Trophoblast cell (in vitro differentiated cells and primary cell): ENCODE measurements at regions not wholly inside any gene's neighbourhood (a gene's known extent, or its start where the extent isn't known, plus 50 kb on each side); places are given as distances from the start of the nearest gene placed in this dataset.

Source experiments
- DNase-seq, 2 donors: peaks; one replicate each; pipeline ENCODE4 v3.0.0-alpha.2; 2016
- H2AFZ ChIP-seq: 2 replicates; pipeline ENCODE4 v1.6.1; 2013; ENCODE audit warnings: low read length, moderate library complexity, mild to moderate bottlenecking; ENCODE audit not compliant: insufficient read depth, poor library complexity
- H2AK5ac ChIP-seq: 2 replicates; pipeline ENCODE4 v1.6.1; 2013; ENCODE audit warnings: mild to moderate bottlenecking, low read length
- H2BK120ac ChIP-seq: 2 replicates; pipeline ENCODE4 v1.6.1; 2013; ENCODE audit warnings: low read length, mild to moderate bottlenecking, moderate library complexity; ENCODE audit not compliant: insufficient read depth, poor library complexity
- H2BK12ac ChIP-seq: 2 replicates; pipeline ENCODE4 v1.6.1; 2013; ENCODE audit warnings: mild to moderate bottlenecking, low read length, moderate library complexity
- H2BK5ac ChIP-seq: 2 replicates; pipeline ENCODE4 v1.6.1; 2013; ENCODE audit warnings: low read length, low read depth, moderate library complexity, mild to moderate bottlenecking; ENCODE audit not compliant: poor library complexity
- H3K14ac ChIP-seq: 2 replicates; pipeline ENCODE4 v1.6.1; 2013; ENCODE audit warnings: mild to moderate bottlenecking, low read length
- H3K18ac ChIP-seq: 2 replicates; pipeline ENCODE4 v1.6.1; 2013; ENCODE audit warnings: mild to moderate bottlenecking, low read length
- H3K23ac ChIP-seq: 2 replicates; pipeline ENCODE4 v1.6.1; 2013; ENCODE audit warnings: low read length
- H3K27ac ChIP-seq: 2 replicates; pipeline ENCODE4 v1.5.1; 2013; ENCODE audit warnings: low read depth, mild to moderate bottlenecking, inconsistent platforms, low read length, moderate library complexity
- H3K27me3 ChIP-seq: 2 replicates; pipeline ENCODE4 v1.6.1; 2013; ENCODE audit warnings: inconsistent platforms, mild to moderate bottlenecking, low read length, moderate library complexity; ENCODE audit not compliant: insufficient read depth
- H3K36me3 ChIP-seq, 2 experiments: 1 replicate in 1 of 2; 2 replicates in 1 of 2; pipeline ENCODE4 v1.6.1; 2013; ENCODE audit warnings: low read length in 2 of 2, mild to moderate bottlenecking in 2 of 2, moderate library complexity in 1 of 2; ENCODE audit not compliant: insufficient read depth in 2 of 2, control insufficient read depth in 1 of 2
- H3K4ac ChIP-seq: 2 replicates; pipeline ENCODE4 v1.6.1; 2013; ENCODE audit warnings: low read depth, mild to moderate bottlenecking, low read length, moderate library complexity
- H3K4me1 ChIP-seq, 2 experiments: 1 replicate in 1 of 2; 2 replicates in 1 of 2; pipeline ENCODE4 v1.6.1; 2013; ENCODE audit warnings: low read length in 2 of 2, mild to moderate bottlenecking in 2 of 2, moderate library complexity in 1 of 2; ENCODE audit not compliant: insufficient read depth in 2 of 2, control insufficient read depth in 1 of 2
- H3K4me2 ChIP-seq: 2 replicates; pipeline ENCODE4 v1.6.1; 2013; ENCODE audit warnings: inconsistent platforms, mild to moderate bottlenecking, low read length, moderate library complexity
- H3K4me3 ChIP-seq: 2 replicates; pipeline ENCODE4 v1.5.1; 2013; ENCODE audit warnings: mild to moderate bottlenecking, low read depth, low read length, inconsistent platforms
- H3K79me1 ChIP-seq: one replicate; pipeline ENCODE4 v1.6.1; 2013; ENCODE audit warnings: low read length
- H3K79me2 ChIP-seq: 2 replicates; pipeline ENCODE4 v1.6.1; 2013; ENCODE audit warnings: low read length, mild to moderate bottlenecking; ENCODE audit not compliant: control insufficient read depth, insufficient read depth, poor library complexity
- H3K9ac ChIP-seq: 2 replicates; pipeline ENCODE4 v1.6.1; 2013; ENCODE audit warnings: mild to moderate bottlenecking, low read length
- H3K9me3 ChIP-seq: 2 replicates; pipeline ENCODE4 v1.6.1; 2013; ENCODE audit warnings: low read depth, mild to moderate bottlenecking, control low read depth, inconsistent platforms, low read length; ENCODE audit not compliant: insufficient read depth
- H4K12ac ChIP-seq: 2 replicates; pipeline ENCODE4 v1.6.1; 2013; ENCODE audit warnings: low read depth, mild to moderate bottlenecking, low read length, moderate library complexity
- H4K8ac ChIP-seq: 2 replicates; pipeline ENCODE4 v1.6.1; 2013; ENCODE audit warnings: low read depth, mild to moderate bottlenecking, low read length, moderate library complexity
- H4K91ac ChIP-seq: one replicate; pipeline ENCODE4 v1.6.1; 2013; ENCODE audit warnings: low read depth, mild to moderate bottlenecking, low read length, moderate library complexity
- WGBS: extraction: QIAGEN DNeasy Blood & Tissue Kit; methylation state at CpG from one replicate; pipeline ENCODE4 v1.1.7; 2013; ENCODE audit warnings: missing lambda C conversion rate; ENCODE audit not compliant: insufficient read length, insufficient coverage; ENCODE audit errors: extremely low coverage; 5-methylcytosine and 5-hydroxymethylcytosine counted together

GRCh38 chr1:101298663-101299062 is 61.8 kb downstream of the S1PR1 start:
- Histone ChIP-seq H3K27ac (no peak overlapping the region), H4K91ac (no peak overlapping the region), H3K9me3 (no peaks in the 10 kb centered on the region), H2BK5ac (no peak overlapping the region), H3K18ac (no peak overlapping the region), H2AFZ (no peak overlapping the region), H3K79me2 (no peaks in the 10 kb centered on the region), H3K9ac (no peak overlapping the region), H3K36me3 (no peaks in the 10 kb centered on the region), H2AK5ac (no peak overlapping the region), H3K27me3 (no peaks in the 10 kb centered on the region), H3K4me3 (no peak overlapping the region), H2BK12ac (no peak overlapping the region), H2BK120ac (no peak overlapping the region), H4K8ac (no peak overlapping the region), H3K14ac (no peak overlapping the region), H3K4me2 (no peak overlapping the region), H3K4me1 (no peaks in the 10 kb centered on the region), H3K23ac (no peak overlapping the region), H3K79me1 (no peaks in the 10 kb centered on the region), H4K12ac (no peak overlapping the region), H3K4ac (no peak overlapping the region)
- WGBS: 100% methylated on average over 1 of the region's 3 CpGs
- no peak for DNase-seq

DNA sequence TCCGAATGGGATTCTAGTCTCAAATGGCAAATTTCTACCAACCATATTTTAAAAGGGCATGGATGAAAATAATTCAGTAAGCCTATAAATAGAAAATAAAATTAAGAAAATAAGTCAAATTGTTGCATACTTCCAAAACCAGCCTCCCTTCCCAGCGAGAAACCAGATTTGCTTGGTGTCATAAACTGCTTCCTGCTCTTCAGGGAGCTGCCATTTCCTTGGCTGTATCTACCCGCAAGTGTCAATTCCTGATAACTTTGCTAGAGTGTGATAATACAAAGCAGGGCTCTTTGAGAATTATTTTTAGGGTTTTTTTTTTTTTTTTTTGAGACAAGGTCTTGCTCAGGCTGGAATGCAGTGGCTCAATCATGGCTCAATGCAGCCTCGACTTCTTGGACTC is 62.3 kb downstream of the S1PR1 start:
- no CpG with 5 or more reads among the region's 4 CpGs for WGBS
- H3K36me3 ChIP-seq: no peaks in the 10 kb centered on the region

GRCh38 chr1:101299710-101300109 is 62.9 kb downstream of the S1PR1 start:
- H3K4me1 ChIP-seq: no peaks in the 10 kb centered on the region
- no peak overlapping the region for H2BK120ac ChIP-seq
- H3K9me3 ChIP-seq: no peaks in the 10 kb centered on the region
- no peak overlapping the region for H3K4me2 ChIP-seq
- no peak overlapping the region for H3K14ac ChIP-seq
- no peaks in the 10 kb centered on the region for H3K36me3 ChIP-seq
- H2AFZ ChIP-seq: no peak overlapping the region
- no peak overlapping the region for H3K4ac ChIP-seq
- no CpG with 5 or more reads among the region's 3 CpGs for WGBS
- no peak overlapping the region for H3K27ac ChIP-seq
- no peak overlapping the region for H4K8ac ChIP-seq
- no peak overlapping the region for H4K12ac ChIP-seq
- no peak overlapping the region for H3K23ac ChIP-seq
- no peak overlapping the region for H3K4me3 ChIP-seq
- H3K9ac ChIP-seq: no peak overlapping the region
- no peak overlapping the region for H4K91ac ChIP-seq
- H3K27me3 ChIP-seq: no peaks in the 10 kb centered on the region
- H3K18ac ChIP-seq: no peak overlapping the region
- H3K79me2 ChIP-seq: no peaks in the 10 kb centered on the region
- no peak overlapping the region for H2AK5ac ChIP-seq
- no peak overlapping the region for H2BK5ac ChIP-seq
- H2BK12ac ChIP-seq: no peak overlapping the region
- DNase-seq: no peak
- H3K79me1 ChIP-seq: no peaks in the 10 kb centered on the region

More for the DNA sequence above, 62.3 kb downstream of the S1PR1 start:
- H2AFZ ChIP-seq: no peak overlapping the region
- H3K27me3 ChIP-seq: no peaks in the 10 kb centered on the region
- no peak overlapping the region for H2BK12ac ChIP-seq
- no peak overlapping the region for H2BK5ac ChIP-seq
- no peak for DNase-seq
- no peak overlapping the region for H3K9ac ChIP-seq
- H4K91ac ChIP-seq: no peak overlapping the region
- no peak overlapping the region for H3K18ac ChIP-seq
- H3K79me2 ChIP-seq: no peaks in the 10 kb centered on the region
- H3K4me2 ChIP-seq: no peak overlapping the region
- H2BK120ac ChIP-seq: no peak overlapping the region
- H3K4me3 ChIP-seq: no peak overlapping the region
- H3K27ac ChIP-seq: no peak overlapping the region
- no peaks in the 10 kb centered on the region for H3K79me1 ChIP-seq
- H3K14ac ChIP-seq: no peak overlapping the region
- no peak overlapping the region for H4K8ac ChIP-seq
- no peak overlapping the region for H3K4ac ChIP-seq
- H3K23ac ChIP-seq: no peak overlapping the region
- no peaks in the 10 kb centered on the region for H3K9me3 ChIP-seq
- no peak overlapping the region for H4K12ac ChIP-seq
- no peak overlapping the region for H2AK5ac ChIP-seq
- H3K4me1 ChIP-seq: no peaks in the 10 kb centered on the region

DNA sequence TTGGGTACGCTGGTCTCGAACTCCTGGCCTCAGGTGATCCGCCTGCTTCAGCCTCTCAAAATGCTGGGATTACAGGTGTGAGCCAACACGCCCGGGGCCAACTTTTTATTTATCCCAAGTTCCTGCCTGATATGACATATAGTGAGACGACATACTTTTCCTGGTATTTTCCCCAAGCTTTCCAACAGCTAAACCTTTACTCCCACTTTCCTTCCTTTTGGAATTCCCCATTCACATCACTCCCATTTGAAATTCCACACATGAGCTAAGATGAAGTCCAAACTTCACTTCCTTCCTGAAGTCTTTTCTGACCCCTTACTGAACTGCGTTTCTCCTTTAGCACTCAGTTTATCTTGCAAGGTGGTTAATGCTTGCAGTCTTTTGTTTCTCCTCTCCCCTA is 64.1 kb downstream of the S1PR1 start:
- no peak overlapping the region for H3K18ac ChIP-seq
- H3K9me3 ChIP-seq: no peaks in the 10 kb centered on the region
- no peak overlapping the region for H4K8ac ChIP-seq
- no peak overlapping the region for H2AK5ac ChIP-seq
- H3K14ac ChIP-seq: no peak overlapping the region
- no peaks in the 10 kb centered on the region for H3K79me1 ChIP-seq
- no peak overlapping the region for H2AFZ ChIP-seq
- H3K9ac ChIP-seq: no peak overlapping the region
- H3K23ac ChIP-seq: no peak overlapping the region
- H3K27ac ChIP-seq: no peak overlapping the region
- no peak overlapping the region for H4K91ac ChIP-seq
- H3K4me2 ChIP-seq: no peak overlapping the region
- H4K12ac ChIP-seq: no peak overlapping the region
- no peaks in the 10 kb centered on the region for H3K79me2 ChIP-seq
- H3K4me1 ChIP-seq: no peaks in the 10 kb centered on the region
- no peak overlapping the region for H3K4me3 ChIP-seq
- H2BK120ac ChIP-seq: no peak overlapping the region
- DNase-seq: no peak
- no peak overlapping the region for H2BK5ac ChIP-seq
- H2BK12ac ChIP-seq: no peak overlapping the region
- no peaks in the 10 kb centered on the region for H3K27me3 ChIP-seq
- no peaks in the 10 kb centered on the region for H3K36me3 ChIP-seq
- WGBS: no CpG with 5 or more reads among the region's 7 CpGs
- no peak overlapping the region for H3K4ac ChIP-seq
